GM23338 (cell line): ENCODE measurements at regions not wholly inside any gene's neighbourhood (a gene's known extent, or its start where the extent isn't known, plus 50 kb on each side); places are given as distances from the start of the nearest gene placed in this dataset.
"Not testable (repeated sequence)": the region's sequence is repeated elsewhere in the genome, so short reads cannot be mapped to it uniquely, and the experiment has no call there.

Source experiments
- ATAC-seq: fragments of 200-7000 bp; cut with Tn5 transposase; 3 replicates; pipeline ENCODE4 v1.9.1; 2020
- DNase-seq: peaks from one replicate; pipeline ENCODE4 v3.0.0-alpha.2; 2015; ENCODE audit warnings: low spot score
- H2AFZ ChIP-seq: fragments of 200-600 bp; sonication (generic); 2 replicates; pipeline ENCODE4 v1.8.0; 2016; ENCODE audit warnings: antibody characterized with exemption, mild to moderate bottlenecking, moderate library complexity
- H3F3A ChIP-seq: fragments of 200-600 bp; sonication (generic); replicated peaks from 2 replicates; pipeline ENCODE4 v1.8.0; 2017; ENCODE audit warnings: antibody characterized with exemption, mixed run types, low read depth
- H3K27ac ChIP-seq: fragments of 200-600 bp; sonication (generic); 2 replicates; pipeline ENCODE4 v1.6.1; 2016; ENCODE audit warnings: low read depth
- H3K27me3 ChIP-seq: fragments of 200-600 bp; sonication (generic); 2 replicates; pipeline ENCODE4 v1.8.0; 2016; ENCODE audit warnings: mild to moderate bottlenecking, mixed run types, moderate library complexity; ENCODE audit not compliant: insufficient read depth
- H3K36me3 ChIP-seq: fragments of 200-600 bp; sonication (generic); 2 replicates; pipeline ENCODE4 v1.8.0; 2016; ENCODE audit warnings: mild to moderate bottlenecking; ENCODE audit not compliant: insufficient read depth
- H3K4me1 ChIP-seq: fragments of 200-600 bp; sonication (generic); 2 replicates; pipeline ENCODE4 v1.8.0; 2016; ENCODE audit warnings: mild to moderate bottlenecking, moderate library complexity; ENCODE audit not compliant: insufficient read depth
- H3K4me2 ChIP-seq: fragments of 200-600 bp; sonication (generic); 2 replicates; pipeline ENCODE4 v1.7.1; 2017; ENCODE audit warnings: mixed run types
- H3K4me3 ChIP-seq: fragments of 200-600 bp; sonication (generic); 2 replicates; pipeline ENCODE4 v1.6.1; 2016; ENCODE audit warnings: mixed run types
- H3K79me2 ChIP-seq: fragments of 200-600 bp; sonication (generic); replicated peaks from 2 replicates; pipeline ENCODE4 v1.8.0; 2017; ENCODE audit warnings: mild to moderate bottlenecking; ENCODE audit not compliant: insufficient read depth
- H3K9me2 ChIP-seq: fragments of 200-600 bp; sonication (generic); 2 replicates; pipeline ENCODE4 v1.8.0; 2017; ENCODE audit not compliant: insufficient read depth
- H4K20me1 ChIP-seq: fragments of 200-600 bp; sonication (generic); replicated peaks from 2 replicates; pipeline ENCODE4 v1.8.0; 2017; ENCODE audit warnings: mild to moderate bottlenecking; ENCODE audit not compliant: insufficient read depth
- H3K27ac Mint-ChIP-seq: 2 replicates; pipeline ENCODE4 v1.8.0; 2020; ENCODE audit warnings: inconsistent platforms, mild to moderate bottlenecking, moderate library complexity, mixed read lengths
- H3K27me3 Mint-ChIP-seq: 3 replicates; pipeline ENCODE4 v1.8.0; 2022; ENCODE audit warnings: low read depth, mild to moderate bottlenecking, moderate library complexity, mixed read lengths, inconsistent platforms; ENCODE audit not compliant: insufficient read depth, poor library complexity
- H3K36me3 Mint-ChIP-seq: 3 replicates; pipeline ENCODE4 v1.8.0; 2021; ENCODE audit warnings: low read depth, mild to moderate bottlenecking, inconsistent platforms, moderate library complexity, mixed read lengths
- H3K4me1 Mint-ChIP-seq: 3 replicates; pipeline ENCODE4 v1.8.0; 2020; ENCODE audit warnings: mild to moderate bottlenecking, inconsistent platforms, mixed read lengths
- H3K4me3 Mint-ChIP-seq: 3 replicates; pipeline ENCODE4 v1.8.0; 2021; ENCODE audit warnings: moderate library complexity, mild to moderate bottlenecking, inconsistent platforms, mixed read lengths
- H3K9me3 Mint-ChIP-seq: 3 replicates; pipeline ENCODE4 v1.8.0; 2020; ENCODE audit warnings: moderate library complexity, mild to moderate bottlenecking, inconsistent platforms, mixed read lengths
- EZH2 ChIP-seq: fragments of 200-600 bp; sonication (generic); IDR thresholded peaks from one replicate; pipeline ENCODE4 v1.8.0; 2017; ENCODE audit warnings: antibody characterized with exemption, mild to moderate bottlenecking, low read depth; ENCODE audit not compliant: unreplicated experiment
- STAT1 ChIP-seq: IDR thresholded peaks from one replicate; pipeline ENCODE4 v1.6.1; 2016; ENCODE audit warnings: antibody characterized with exemption; ENCODE audit not compliant: unreplicated experiment
- ZNF114 ChIP-seq: fragments of 250-450 bp; sonication (Bioruptor Pico); IDR thresholded peaks from 2 replicates; pipeline ENCODE4 v1.5.0; 2020; ENCODE audit warnings: mild to moderate bottlenecking, moderate library complexity
- TF ChIP-seq, protein P1 (sequence below): IDR thresholded peaks from one replicate; pipeline ENCODE4 v1.6.1; 2018; ENCODE audit warnings: antibody characterized with exemption; ENCODE audit not compliant: unreplicated experiment

GRCh38 chr10:78344257-78344656 lies 310.6 kb downstream of the RPS24 start:
- not testable (repeated sequence) for H3K4me3 Mint-ChIP-seq, H3K4me1 ChIP-seq, H3K4me1 Mint-ChIP-seq, H3K27me3 Mint-ChIP-seq, H3K27ac Mint-ChIP-seq, H3K36me3 Mint-ChIP-seq, H2AFZ ChIP-seq, H3F3A ChIP-seq, H3K4me2 ChIP-seq, H3K79me2 ChIP-seq, H3K27me3 ChIP-seq, H3K4me3 ChIP-seq, H3K9me3 Mint-ChIP-seq, ATAC-seq, H3K9me2 ChIP-seq, DNase-seq, H3K27ac ChIP-seq, H4K20me1 ChIP-seq, H3K36me3 ChIP-seq

- H3K27me3 Mint-ChIP-seq, H3K79me2 ChIP-seq, H3K27me3 ChIP-seq, ATAC-seq, H2AFZ ChIP-seq, H3K36me3 Mint-ChIP-seq, H3K4me1 ChIP-seq, H3K36me3 ChIP-seq, H4K20me1 ChIP-seq, H3K9me3 Mint-ChIP-seq, H3K4me3 Mint-ChIP-seq, H3K27ac ChIP-seq, DNase-seq, H3K4me3 ChIP-seq, H3K4me1 Mint-ChIP-seq, H3K9me2 ChIP-seq, H3K4me2 ChIP-seq, H3K27ac Mint-ChIP-seq, H3F3A ChIP-seq: not testable (repeated sequence)
Observed at GRCh38 chr10:78345515-78345914, 311.9 kb downstream of the RPS24 start.

- no peak overlapping the region for H3K27ac ChIP-seq
- no peaks in the 10 kb centered on the region for H3K27me3 ChIP-seq
- H3K4me1 ChIP-seq = no peaks in the 10 kb centered on the region
- ATAC-seq (no peak), DNase-seq (no peak)
- H2AFZ ChIP-seq = no peak overlapping the region
- H3K36me3 ChIP-seq = no peaks in the 10 kb centered on the region
- H3F3A ChIP-seq = no peaks in the 10 kb centered on the region
- H3K4me1 Mint-ChIP-seq = peaks cover 3% of the 10 kb centered on the region; the same call in 1 of the 3 replicates
- no peaks in the 10 kb centered on the region for H4K20me1 ChIP-seq
- H3K27me3 Mint-ChIP-seq = no peaks in the 10 kb centered on the region
- H3K27ac Mint-ChIP-seq = no peak overlapping the region
- no peaks in the 10 kb centered on the region for H3K9me2 ChIP-seq
- H3K36me3 Mint-ChIP-seq = 0 out of 3 replicates have a peak, but pooled peaks cover 5% of the 10 kb centered on the region
- TF ChIP-seq, protein P1, sequence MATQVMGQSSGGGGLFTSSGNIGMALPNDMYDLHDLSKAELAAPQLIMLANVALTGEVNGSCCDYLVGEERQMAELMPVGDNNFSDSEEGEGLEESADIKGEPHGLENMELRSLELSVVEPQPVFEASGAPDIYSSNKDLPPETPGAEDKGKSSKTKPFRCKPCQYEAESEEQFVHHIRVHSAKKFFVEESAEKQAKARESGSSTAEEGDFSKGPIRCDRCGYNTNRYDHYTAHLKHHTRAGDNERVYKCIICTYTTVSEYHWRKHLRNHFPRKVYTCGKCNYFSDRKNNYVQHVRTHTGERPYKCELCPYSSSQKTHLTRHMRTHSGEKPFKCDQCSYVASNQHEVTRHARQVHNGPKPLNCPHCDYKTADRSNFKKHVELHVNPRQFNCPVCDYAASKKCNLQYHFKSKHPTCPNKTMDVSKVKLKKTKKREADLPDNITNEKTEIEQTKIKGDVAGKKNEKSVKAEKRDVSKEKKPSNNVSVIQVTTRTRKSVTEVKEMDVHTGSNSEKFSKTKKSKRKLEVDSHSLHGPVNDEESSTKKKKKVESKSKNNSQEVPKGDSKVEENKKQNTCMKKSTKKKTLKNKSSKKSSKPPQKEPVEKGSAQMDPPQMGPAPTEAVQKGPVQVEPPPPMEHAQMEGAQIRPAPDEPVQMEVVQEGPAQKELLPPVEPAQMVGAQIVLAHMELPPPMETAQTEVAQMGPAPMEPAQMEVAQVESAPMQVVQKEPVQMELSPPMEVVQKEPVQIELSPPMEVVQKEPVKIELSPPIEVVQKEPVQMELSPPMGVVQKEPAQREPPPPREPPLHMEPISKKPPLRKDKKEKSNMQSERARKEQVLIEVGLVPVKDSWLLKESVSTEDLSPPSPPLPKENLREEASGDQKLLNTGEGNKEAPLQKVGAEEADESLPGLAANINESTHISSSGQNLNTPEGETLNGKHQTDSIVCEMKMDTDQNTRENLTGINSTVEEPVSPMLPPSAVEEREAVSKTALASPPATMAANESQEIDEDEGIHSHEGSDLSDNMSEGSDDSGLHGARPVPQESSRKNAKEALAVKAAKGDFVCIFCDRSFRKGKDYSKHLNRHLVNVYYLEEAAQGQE = no peak
- TF ChIP-seq EZH2 = no peak
- no peak for TF ChIP-seq STAT1
- no peak for TF ChIP-seq ZNF114
- H3K9me3 Mint-ChIP-seq = peaks cover 8% of the 10 kb centered on the region
- no peak overlapping the region for H3K4me2 ChIP-seq
- H3K79me2 ChIP-seq = no peaks in the 10 kb centered on the region
- no peak overlapping the region for H3K4me3 Mint-ChIP-seq
- H3K4me3 ChIP-seq = no peak overlapping the region
Observed at GRCh38 chr10:78346721-78347120, 313.1 kb downstream of the RPS24 start.
